ENCODE measurements at regions not wholly inside any gene's neighbourhood (a gene's known extent, or its start where the extent isn't known, plus 50 kb on each side); places are given as distances from the start of the nearest gene placed in this dataset.
"Not testable (repeated sequence)": the region's sequence is repeated elsewhere in the genome, so short reads cannot be mapped to it uniquely, and the experiment has no call there.

DNA sequence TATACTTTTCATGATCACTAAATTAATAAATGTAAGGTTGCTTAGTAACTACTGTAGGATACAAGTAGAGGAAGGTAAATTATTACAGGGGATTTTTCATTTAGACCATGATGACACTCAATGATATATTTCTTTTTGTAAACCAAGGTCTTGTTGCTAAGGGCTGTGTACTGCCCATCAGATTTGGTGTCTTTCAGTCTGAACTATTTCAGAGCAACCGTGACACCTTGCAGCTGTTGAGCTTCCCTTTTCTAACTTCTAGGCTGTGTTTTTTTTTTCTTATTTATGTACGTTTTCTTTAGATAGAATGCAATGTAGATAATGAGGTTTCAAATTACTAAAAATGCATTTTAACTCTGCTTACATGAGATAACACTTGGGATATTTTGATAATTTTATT, 292.0 kb upstream of the MBL2 start:
- no peak for DNase-seq

DNA sequence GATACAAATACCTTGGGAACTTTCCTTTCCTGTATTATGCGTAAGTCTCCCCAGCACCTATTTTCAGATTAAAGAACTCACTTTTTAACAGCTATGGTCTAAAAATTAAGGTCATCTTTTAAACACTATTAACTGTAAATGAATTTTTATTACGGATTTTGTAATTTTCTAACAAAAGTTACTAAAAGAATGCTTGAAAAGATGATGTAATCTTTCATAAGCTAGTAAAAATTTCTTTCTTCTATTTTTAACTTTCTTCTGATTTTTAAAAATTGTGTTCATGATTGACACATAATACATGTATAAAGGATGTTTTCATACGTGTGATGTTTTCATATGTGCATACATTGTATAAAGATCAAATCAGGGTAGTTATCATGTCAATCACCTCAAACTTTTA, 291.2 kb upstream of the MBL2 start:
- no peak for DNase-seq

DNA sequence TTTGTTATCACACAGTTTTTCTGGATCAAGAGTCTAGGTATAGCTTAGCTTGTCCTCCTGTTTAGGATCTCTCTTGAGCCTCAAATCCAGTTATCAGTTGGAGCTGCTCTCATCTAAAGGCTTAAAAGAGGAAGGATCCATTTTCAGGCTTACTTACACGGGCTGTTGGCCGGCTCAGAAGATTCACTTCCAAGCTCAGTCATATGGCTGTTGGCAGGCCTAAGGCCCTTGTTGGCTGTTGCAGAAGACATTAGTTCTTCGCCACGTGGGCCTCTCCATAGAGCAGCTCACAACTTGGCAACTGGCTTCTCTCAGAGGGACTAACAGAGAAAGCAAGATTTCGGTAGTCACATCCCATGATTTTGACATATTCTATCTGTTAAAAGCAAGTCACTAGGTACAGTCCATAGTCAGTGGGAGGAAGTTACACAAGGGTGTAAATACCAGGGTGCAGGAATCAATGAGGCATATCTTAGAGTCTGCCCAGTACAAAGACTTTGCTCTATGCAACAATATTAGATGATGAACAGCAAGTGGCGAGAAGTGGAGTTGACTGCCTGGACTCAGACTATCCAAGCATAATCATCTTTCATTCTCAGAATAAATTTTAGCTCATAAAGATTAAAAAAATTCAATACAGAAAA, 280.1 kb upstream of the MBL2 start:
- DNase-seq, result no peak

DNA sequence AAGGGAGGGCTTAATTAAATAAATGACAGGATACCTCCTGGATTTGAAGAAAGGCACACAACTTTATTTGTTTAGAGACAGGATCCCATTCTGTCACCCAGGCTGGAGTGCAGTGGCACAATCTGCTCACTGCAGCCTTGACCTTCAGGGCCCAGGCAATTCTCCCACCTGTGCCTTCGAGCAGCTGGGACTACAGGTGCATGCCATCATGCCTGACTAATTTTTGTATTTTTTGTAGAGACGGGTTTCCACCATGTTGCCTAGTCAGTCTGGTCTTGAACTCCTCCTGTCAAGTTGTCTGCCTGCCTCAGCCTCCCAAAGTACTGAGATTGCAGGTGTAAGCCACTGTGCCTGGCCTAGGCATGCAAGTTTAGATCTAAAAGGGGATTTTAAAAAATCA, 272.7 kb upstream of the MBL2 start:
- DNase-seq, result no peak

DNA sequence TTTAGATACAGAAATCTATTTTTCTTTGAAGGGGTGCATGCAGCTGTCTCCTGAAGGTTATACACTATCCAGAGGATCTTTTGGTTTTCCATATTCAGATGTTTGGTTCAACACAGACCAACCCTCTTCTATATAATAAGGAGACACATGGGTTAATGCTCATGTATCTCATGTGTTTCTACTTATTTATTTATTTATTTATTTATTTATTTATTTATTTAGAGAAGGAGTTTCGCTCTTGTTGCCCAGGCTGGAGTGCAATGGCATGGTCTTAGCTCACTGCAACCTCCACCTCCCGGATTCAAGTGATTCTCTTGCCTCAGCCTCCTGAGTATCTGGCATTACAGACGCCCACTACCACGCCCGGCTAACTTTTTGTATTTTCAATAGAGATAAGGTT, 263.2 kb upstream of the MBL2 start:
- not testable (repeated sequence) for DNase-seq

DNA sequence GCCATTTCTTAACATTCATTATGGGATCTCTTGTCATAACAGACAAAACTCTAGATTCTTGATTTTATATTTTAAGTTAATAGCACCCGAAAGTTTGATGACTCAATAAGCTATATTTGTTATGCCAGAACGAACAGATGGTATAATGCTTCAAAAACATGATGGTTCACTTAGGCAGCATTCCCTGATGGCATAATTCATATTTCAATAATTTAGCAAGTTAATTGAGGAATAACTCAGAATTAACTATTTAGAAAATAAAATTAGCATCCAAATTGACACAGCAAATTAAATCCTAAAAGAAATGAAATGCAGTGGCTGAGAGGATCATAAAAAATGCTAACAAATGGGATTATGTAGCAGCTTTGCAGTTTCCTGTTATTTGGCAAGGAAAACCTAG, 260.8 kb upstream of the MBL2 start:
- no peak for DNase-seq

DNA sequence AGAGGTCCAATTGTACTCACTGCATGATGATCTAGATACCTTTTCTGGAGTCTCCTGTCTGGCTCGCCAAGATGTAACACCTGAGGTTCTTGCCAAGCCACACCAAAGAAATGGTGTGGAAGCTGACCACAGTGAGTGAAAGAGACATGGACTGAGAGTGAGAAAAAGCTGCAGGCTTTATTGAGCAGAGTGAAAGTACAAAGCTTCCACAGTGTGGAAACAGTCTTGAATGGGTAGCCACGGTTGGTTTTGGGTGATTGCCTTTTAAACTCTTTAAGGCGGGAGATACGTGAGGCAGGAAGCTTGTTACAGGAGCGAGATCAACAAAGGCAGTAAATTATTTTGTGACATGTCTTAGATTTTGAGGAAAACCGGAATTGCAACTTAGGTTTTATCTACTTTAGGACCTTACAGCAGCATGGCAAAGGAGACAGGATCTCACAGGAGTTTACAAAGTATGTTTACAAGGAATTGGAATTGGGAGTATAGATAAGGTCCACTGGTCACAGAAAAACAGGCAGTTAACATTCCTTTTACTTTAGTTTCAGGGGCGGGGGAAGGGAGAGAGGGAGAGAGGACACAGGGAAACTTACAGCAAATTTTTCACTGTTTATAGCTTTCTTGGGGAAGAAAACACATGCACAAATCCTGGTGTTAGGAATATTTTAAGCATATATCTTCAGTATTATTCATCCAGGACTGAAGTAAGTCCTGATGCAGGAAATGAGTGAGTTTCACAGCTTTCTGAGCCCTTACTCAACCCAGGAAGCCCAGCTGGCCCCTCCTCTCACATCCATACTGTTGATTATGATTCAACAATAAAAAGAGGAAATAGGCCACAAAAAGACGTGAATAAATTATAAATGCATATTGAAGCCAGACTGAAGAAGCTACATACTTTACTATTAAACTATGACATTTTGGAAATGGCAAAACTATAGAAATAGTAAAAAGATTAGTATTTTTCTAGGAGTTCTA, 257.6 kb upstream of the MBL2 start:
- DNase-seq, result not testable (repeated sequence)

DNA sequence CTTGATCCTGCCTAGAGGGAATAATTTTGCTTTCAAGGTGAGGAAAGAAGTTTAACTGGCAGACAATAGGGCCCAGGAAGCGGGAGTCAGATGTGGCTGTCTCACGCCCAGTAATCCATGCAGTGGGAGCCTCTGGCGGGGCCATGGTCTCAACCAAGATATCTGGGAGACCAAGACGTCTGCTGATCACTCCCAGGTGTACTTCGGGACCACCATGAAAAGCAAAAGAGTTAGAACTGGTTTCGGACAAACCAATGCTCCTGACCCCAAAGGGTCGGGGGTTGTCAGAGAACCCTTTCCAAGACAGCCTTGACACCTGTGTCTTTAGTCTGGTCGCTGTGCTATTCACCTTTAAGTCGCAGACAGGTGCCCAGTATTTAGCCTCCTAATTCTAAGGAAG, 256.9 kb upstream of the MBL2 start:
- no peak for DNase-seq

DNA sequence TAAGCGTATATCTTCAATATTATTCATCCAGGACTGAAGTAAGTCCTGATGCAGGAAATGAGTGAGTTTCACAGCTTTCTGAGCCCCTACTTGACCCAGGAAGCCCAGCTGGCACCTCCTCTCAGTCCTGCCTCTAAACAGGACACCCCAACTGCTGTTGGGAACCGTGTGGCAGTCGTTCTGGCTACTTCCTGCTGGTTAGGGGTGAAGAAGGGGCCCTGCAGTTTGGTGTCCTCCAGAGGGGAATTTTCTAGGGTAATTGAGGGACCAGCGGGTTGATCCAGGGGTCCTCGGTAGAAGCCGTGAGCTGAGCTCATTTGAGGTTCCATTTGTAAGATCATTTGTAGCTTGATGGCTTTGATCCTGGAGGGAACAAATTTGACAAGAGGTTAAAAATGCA, 253.2 kb upstream of the MBL2 start:
- not testable (repeated sequence) for DNase-seq

DNA sequence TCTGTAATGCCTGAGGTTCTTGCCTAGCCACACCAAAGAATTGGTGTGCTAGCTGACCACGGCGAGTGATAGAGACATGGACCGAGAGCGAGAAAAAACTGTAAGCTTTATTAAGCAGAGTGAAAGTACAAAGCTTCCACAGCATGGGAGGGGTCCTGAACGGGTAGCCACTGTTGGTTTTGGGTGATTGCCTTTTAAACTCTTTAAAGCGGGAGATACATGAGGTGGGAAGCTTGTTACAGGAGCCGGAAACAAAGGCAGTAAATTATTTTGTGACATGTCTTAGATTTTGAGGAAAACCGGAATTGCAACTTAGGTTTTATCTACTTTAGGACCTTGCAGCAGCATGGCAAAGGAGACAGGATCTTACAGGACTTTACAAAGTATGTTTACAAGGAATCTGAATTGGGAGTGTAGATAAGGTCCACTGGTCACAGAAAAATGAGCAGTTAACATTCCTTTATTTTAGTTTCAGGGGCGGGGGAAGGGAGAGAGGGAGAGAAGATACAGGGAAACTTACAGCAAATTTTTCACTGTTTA, 252.7 kb upstream of the MBL2 start:
- DNase-seq, result no peak

DNA sequence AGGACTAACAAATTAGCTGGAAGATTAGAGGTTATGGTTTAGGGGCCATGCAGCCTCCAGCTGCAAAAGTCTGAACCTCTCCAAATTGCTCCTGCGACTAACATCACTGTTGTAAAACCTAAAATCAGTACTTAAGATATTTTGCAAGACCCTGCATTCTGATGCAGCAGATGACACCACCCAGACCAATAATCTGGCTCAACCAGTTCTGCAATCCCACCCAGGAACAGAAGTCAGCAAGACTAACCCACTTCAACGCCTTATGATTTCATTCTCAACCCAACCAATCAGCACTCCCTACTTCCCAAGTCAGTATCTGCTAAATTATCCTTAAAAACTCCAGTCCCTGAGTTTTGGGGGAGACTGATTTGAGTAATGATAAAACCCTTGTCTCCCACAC, 250.8 kb upstream of the MBL2 start:
- no peak for DNase-seq

DNA sequence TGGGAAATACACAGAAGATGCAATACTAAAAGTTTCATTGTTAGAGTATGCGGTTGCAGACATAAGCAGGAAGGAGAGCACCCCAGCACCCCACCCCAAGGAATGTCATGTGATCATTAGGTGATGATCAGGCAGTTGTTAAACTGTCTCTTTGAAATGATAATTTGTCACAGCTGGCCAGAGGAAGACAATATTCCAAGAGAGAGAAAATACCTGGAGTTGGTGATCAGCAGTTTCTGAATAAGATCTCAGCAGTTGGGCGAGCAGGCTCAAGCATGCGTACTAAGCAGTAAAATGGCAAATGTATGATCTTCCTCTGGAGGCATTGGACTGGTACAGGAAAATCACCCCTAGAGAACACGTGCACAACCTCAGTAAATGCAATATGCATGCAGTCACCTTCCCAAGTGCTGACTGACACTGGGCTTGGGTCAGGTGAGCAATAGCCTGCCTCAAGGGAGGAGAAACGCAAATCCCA, 250.1 kb upstream of the MBL2 start:
- no peak for DNase-seq

DNA sequence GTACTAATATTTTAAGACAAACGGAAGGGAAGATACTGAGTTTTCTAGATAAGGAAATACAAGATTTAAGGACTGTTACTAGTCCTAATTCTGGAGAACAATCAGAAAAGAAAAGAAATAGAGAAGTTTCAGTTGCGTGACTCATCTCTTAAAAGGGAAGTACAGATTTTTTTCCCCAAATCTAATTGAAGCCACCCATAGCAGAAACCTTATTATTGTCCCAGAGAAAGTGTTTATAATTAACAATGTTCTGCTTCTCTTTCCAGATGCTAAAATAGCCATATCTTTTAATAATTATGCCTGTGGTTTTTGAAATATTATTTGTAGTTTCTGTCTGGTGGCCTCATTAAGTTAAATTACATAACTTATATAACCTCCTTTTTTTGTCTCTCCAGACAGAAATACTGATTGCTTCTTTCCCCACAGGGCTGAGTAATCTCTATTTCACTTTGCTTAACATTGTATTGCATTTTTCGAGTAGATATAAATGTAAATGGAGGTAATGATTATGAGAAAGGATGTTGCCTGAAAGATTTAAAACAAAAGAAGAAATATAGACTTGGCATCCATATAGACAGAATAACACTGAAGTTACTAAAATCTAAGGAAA, 240.7 kb upstream of the MBL2 start:
- DNase-seq, result no peak

DNA sequence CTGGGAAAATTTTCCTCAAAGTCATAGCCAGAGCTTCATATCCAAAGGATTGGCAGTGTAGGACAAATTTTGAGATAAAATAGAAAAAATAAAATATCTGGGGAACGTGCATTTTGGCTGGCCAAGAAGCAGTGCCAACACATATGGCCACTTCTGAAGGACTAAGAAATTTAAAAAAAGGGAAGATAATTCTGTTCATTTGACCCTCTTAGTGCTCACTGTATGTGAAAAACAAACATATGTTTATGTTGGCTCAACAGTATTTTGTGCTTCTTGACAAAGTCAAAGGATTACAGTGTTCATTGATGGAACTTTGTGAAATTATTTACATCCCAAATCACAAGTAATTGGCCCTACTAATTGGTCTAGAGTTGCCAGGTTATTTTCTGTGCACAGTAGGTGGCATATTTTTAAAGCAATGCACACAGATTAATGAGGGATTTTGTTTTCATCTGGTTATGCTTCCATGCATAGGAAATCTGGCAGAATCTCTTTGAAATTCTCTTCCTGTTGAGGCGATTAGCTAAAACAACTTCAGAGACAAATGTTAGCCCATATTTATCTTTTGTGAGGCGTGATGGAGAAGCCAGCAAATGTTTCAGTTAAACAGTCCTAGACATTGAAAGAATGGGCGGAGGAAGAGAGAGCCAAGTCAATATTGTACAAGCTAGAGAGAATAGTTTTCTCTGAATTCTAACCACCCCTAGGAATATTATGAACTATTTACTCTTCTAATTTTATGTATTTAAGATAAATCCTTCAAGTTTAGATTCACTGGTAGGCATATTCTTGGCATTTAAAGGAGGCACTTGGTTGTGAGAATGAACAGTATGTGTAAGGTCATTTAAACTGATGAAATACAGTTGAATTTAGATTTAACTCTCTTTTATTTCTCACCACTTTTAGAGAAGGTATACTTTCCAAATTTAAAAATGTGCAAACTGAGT, 237.7 kb upstream of the MBL2 start:
- DNase-seq, result no peak

DNA sequence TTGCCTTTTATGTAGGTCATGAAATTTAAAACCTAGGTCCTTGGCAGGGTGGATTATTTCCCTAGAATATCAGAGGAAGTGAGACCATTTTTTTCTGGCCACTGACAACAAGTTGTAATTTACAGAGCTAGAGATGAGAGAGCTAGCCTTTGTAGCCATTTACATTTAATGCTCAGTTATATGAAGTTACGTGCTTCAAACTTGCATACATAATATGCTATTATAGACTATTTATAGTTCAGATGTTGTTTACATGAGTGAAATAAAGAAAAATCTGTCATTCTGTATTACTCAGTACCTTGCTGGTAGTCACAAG, 234.9 kb upstream of the MBL2 start:
- DNase-seq, result no peak

DNA sequence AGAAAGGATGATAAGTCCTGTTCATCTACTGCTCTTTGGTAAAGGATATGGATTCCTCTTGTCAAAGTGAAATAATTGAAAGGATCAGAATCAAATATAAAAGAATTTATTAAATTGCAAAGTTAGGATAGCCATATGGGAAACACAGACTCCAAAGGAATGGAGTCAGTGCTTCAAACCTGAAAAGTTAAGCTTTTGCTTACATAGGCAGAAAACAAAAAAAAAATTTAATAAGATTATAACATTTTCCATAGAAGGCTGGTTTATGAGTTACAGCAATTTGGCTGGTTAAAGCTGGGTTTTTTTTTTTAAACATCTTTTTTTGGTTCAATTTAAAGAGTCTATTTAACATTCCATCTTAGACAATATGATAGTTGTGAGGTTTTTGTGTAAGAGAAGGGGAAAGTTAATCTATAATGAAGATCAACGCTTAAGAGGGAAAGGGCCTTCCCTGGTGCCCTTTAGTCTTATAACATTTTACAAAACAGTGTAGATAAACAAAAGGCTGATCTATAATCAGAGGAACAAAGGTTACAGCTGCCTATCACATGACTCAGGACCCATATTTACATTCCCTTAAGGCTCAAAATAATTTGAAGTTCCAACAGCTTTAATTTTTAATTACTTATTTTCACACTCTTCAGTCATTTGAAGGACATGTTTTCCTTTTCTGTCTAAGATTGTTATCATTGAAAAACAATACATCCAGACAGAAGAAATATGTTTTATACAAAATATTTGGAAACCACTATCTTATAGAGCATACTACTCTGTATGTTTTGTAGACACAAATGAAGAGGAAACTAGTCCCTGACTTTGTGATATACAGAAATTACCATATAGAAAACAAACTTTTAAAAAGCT, 234.3 kb upstream of the MBL2 start:
- no peak for DNase-seq

DNA sequence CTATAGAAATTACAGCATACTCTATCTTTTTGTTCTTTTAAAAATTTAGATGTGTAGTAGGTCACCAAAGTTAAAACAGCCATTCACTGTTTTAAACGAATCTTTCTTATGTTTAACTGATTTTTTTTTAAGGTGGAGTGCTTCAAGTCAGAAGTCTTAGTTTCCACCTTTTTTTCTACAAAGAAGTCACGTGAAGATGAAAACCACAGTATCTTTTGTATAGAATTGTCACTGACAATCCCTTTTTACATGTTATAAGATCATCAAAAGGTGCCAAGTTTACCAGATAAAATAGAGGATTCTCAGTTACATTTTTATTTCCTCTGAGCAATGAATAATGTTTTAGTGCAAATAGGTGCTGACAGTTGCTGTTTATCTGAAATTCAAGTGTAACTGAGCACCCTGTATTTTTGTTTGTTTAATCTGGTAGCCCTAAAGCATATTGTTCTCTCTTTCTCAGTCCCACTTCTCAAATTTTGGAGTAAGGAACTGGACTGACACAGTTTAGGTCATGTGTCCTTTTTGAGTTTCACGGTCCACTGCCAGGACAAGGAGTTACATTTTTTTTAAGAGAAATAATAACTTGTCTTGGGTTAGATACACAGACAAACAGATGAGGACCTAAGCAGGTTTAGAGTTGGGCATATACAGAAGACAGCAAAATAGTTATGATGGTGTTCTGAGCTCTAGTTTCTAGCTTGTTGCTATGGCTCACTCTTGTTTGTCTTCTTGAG, 233.2 kb upstream of the MBL2 start:
- DNase-seq, result no peak

DNA sequence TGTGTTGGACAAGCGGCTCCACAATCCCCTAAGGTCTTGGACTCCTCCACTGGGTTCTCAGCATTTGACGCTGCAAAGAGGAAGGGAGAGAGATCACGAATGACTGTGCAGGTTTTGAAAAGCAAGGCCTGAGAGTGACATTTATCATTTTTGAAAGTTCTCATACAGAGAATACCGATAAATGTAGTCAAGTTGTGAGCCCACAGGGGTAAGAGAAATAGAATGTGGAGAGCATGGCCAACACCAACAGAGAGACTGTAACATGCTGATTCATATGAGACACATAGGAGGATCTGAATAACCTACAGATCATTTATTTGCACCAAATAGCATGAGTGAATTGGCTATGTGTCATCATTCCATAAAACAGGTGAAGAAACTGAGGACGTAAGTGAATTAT, 230.5 kb upstream of the MBL2 start:
- no peak for DNase-seq

DNA sequence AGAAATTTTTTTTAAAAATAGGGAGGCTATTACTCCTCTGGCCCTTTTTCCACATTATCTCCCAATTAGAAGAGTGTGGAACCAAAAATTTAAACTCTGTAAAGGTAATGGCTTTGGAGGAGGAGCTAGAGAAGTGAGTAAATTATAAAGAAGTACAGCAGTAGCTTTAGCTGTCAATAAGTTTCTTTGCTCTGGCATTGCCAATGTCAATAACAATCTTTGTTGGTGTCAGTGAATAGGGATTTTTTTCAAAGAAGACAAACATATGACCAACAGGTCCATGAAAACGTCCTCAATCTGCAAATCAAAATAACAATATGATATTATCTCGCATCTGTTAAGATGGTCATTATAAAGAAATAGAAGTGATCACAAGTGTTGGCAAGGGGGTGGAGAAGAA, 227.1 kb upstream of the MBL2 start:
- no peak for DNase-seq

DNA sequence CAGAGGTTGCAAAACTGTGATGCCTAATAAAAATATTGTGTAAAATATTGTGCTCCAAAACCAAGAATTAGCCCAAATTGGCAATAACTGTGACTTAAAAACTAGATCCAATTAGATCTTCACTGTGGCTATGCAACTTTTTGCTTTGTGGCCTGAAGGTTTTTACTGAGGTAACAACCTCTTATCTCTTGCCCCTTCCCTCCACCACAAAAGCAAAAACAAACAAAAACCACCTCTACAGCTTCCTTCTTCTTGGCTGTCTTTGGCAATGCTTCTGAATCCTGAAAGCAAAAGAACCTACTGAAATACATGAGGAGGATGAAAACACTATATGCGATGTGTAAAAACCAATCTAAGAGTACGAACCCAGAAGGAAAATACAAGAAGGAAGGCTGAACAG, 226.7 kb upstream of the MBL2 start:
- DNase-seq, result no peak

DNA sequence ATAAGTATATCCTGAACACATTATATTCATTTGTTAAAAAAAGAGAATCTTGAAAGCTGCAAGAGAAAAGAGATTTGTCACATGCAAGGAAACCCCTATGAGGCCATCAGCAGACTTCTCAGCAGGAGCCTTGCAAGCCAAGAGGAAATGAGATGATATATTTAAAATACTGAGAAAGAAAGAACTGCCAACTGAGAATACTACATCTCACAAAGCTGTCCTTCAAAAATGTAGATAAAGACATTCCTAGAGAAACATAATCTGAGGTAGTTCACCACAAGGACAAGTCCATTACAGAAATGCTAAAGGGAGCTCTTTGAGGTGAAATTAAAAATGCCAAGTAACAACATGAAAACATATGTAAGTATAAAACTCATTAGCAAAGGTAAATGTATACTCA, 224.4 kb upstream of the MBL2 start:
- DNase-seq, result no peak
